ENCODE measurements at regions not wholly inside any gene's neighbourhood (a gene's known extent, or its start where the extent isn't known, plus 50 kb on each side); places are given as distances from the start of the nearest gene placed in this dataset.

DNA sequence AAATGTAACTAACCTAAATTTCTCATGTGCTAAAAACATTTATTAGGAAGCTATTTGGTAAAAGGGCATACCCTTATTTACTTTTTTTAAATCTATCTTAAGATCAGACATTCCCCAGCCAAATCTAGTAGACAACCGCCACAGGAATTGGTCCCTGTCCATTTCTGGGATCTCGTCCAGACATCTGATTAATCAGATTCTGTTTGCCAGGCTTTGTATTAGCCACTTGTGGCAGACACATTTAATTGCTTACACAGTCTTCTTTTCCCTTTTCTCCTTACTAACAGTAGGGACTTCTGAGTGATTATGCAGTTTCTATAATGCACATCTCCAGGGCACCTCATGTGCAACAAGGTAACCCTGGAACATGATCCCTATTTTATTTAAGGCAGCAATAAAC, 449.0 kb upstream of the RGS18 start:
- no peak overlapping the region for H3K18ac ChIP-seq (ENCODE audit: low read length)
- no peak overlapping the region for H2BK120ac ChIP-seq (ENCODE audit: low read depth, low read length)
- H4K91ac ChIP-seq (ENCODE audit: low read depth, low read length, poor library complexity) = no peak overlapping the region
- H2AK5ac ChIP-seq (ENCODE audit: low read depth, low read length) = no peak overlapping the region
- no peaks in the 10 kb centered on the region for H3K79me1 ChIP-seq (ENCODE audit: low read depth, low read length)
- DNase-seq (ENCODE audit: low spot score) = no peak
- no peak overlapping the region for H3K4ac ChIP-seq (ENCODE audit: low read length)
- H2BK12ac ChIP-seq (ENCODE audit: low read length) = no peak overlapping the region
- H3K23ac ChIP-seq (ENCODE audit: low read depth, low read length, poor library complexity) = no peak overlapping the region
- H3K4me3 ChIP-seq (ENCODE audit: low read length in 2 of 2) = no peak overlapping the region
- no peaks in the 10 kb centered on the region for H3K9me3 ChIP-seq (replicated peaks in 1 of 2; ENCODE audit: control insufficient read depth in 2 of 2, insufficient read depth in 1 of 2, low read depth in 1 of 2, low read length in 2 of 2)
- no peak overlapping the region for H3K9ac ChIP-seq (ENCODE audit: low read depth, low read length, poor library complexity)
- H4K8ac ChIP-seq (ENCODE audit: low read depth, low read length) = no peak overlapping the region
- no peak overlapping the region for H2AFZ ChIP-seq (ENCODE audit: low read length)
- H3K14ac ChIP-seq (ENCODE audit: low read length) = no peak overlapping the region
- no peaks in the 10 kb centered on the region for H3K36me3 ChIP-seq (replicated peaks in 1 of 2; ENCODE audit: control insufficient read depth in 2 of 2, insufficient read depth in 2 of 2, low read length in 2 of 2)
- H3K27ac ChIP-seq (replicated peaks; ENCODE audit: low read length) = no peak overlapping the region
- no CpG with 5 or more reads among the region's 2 CpGs for WGBS, 2 donors (ENCODE audit: extremely low coverage in 2 of 2, insufficient read length in 2 of 2, insufficient replicate concordance in 1 of 2)
- H3K27me3 ChIP-seq (ENCODE audit: control insufficient read depth in 3 of 3, insufficient read depth in 3 of 3, low read depth in 1 of 3, low read length in 3 of 3) = no peaks in the 10 kb centered on the region
- H2BK5ac ChIP-seq (ENCODE audit: low read length) = no peak overlapping the region
- H2BK15ac ChIP-seq (ENCODE audit: low read length) = no peak overlapping the region
- H3K4me2 ChIP-seq (ENCODE audit: insufficient read depth, low read length, poor library complexity, severe bottlenecking) = no peak overlapping the region
- no peaks in the 10 kb centered on the region for H3K4me1 ChIP-seq (ENCODE audit: control insufficient read depth in 2 of 2, insufficient read depth in 1 of 2, low read depth in 1 of 2, low read length in 2 of 2)

DNA sequence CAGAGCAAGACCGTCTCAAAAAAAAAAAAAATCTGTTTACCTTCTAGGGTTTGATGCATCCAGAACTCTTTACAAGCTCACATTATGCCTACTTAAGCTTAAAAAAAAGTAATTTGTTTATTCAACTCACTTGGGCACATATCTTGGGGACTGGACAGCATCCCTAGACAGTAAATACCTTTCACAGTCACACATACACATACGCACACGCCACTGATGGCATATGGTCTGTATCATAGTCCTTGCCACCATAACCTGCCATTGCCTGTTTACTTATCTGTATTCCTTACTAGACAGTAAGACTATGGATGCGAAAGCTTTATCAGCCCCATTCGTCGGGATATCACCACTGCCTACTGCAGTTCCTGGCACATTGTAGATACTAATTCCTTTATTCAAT, 446.3 kb upstream of the RGS18 start:
- Histone ChIP-seq H3K4ac (ENCODE audit: low read length) (no peak overlapping the region), H3K14ac (ENCODE audit: low read length) (no peak overlapping the region), H2AK5ac (ENCODE audit: low read depth, low read length) (no peak overlapping the region), H3K18ac (ENCODE audit: low read length) (no peak overlapping the region), H2BK5ac (ENCODE audit: low read length) (no peak overlapping the region), H2BK12ac (ENCODE audit: low read length) (no peak overlapping the region), H3K36me3 (replicated peaks in 1 of 2; ENCODE audit: control insufficient read depth in 2 of 2, insufficient read depth in 2 of 2, low read length in 2 of 2) (no peaks in the 10 kb centered on the region), H3K23ac (ENCODE audit: low read depth, low read length, poor library complexity) (no peak overlapping the region), H2AFZ (ENCODE audit: low read length) (no peak overlapping the region), H3K79me1 (ENCODE audit: low read depth, low read length) (no peaks in the 10 kb centered on the region), H3K9me3 (replicated peaks in 1 of 2; ENCODE audit: control insufficient read depth in 2 of 2, insufficient read depth in 1 of 2, low read depth in 1 of 2, low read length in 2 of 2) (no peaks in the 10 kb centered on the region), H3K27me3 (ENCODE audit: control insufficient read depth in 3 of 3, insufficient read depth in 3 of 3, low read depth in 1 of 3, low read length in 3 of 3) (no peaks in the 10 kb centered on the region), H2BK120ac (ENCODE audit: low read depth, low read length) (no peak overlapping the region), H4K91ac (ENCODE audit: low read depth, low read length, poor library complexity) (no peak overlapping the region), H3K4me2 (ENCODE audit: insufficient read depth, low read length, poor library complexity, severe bottlenecking) (no peak overlapping the region), H3K9ac (ENCODE audit: low read depth, low read length, poor library complexity) (no peak overlapping the region), H3K4me3 (ENCODE audit: low read length in 2 of 2) (no peak overlapping the region), H3K4me1 (ENCODE audit: control insufficient read depth in 2 of 2, insufficient read depth in 1 of 2, low read depth in 1 of 2, low read length in 2 of 2) (no peaks in the 10 kb centered on the region), H3K27ac (replicated peaks; ENCODE audit: low read length) (no peak overlapping the region), H2BK15ac (ENCODE audit: low read length) (no peak overlapping the region), H4K8ac (ENCODE audit: low read depth, low read length) (no peak overlapping the region)
- no peak for DNase-seq (ENCODE audit: low spot score)
- no CpG with 5 or more reads among the region's 6 CpGs for WGBS, 2 donors (ENCODE audit: extremely low coverage in 2 of 2, insufficient read length in 2 of 2, insufficient replicate concordance in 1 of 2)

DNA sequence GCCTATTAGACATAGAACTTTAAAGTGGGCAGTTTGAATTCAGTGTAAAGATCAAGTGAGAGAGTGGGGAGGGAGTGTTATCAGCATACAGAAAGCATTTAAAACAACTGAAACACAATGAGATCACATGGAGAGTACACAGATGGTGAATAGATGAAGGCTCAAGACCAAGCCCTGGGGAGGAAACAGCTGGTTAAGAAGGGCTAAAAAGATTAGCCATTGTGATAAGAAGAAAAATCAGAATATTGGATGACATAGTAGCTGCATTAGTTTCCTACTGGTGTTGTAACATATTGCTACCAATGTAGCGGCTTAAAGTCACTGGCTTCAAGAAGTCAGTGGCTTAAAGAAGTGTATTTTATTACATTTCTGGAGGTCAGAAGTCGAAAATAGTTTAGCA, 443.4 kb upstream of the RGS18 start:
- no peak overlapping the region for H3K27ac ChIP-seq (replicated peaks; ENCODE audit: low read length)
- no peak overlapping the region for H3K14ac ChIP-seq (ENCODE audit: low read length)
- H3K4me1 ChIP-seq (ENCODE audit: control insufficient read depth in 2 of 2, insufficient read depth in 1 of 2, low read depth in 1 of 2, low read length in 2 of 2) = no peaks in the 10 kb centered on the region
- no peaks in the 10 kb centered on the region for H3K27me3 ChIP-seq (ENCODE audit: control insufficient read depth in 3 of 3, insufficient read depth in 3 of 3, low read depth in 1 of 3, low read length in 3 of 3)
- no peak overlapping the region for H3K18ac ChIP-seq (ENCODE audit: low read length)
- no peak overlapping the region for H2AK5ac ChIP-seq (ENCODE audit: low read depth, low read length)
- H3K4me3 ChIP-seq (ENCODE audit: low read length in 2 of 2) = no peak overlapping the region
- H4K8ac ChIP-seq (ENCODE audit: low read depth, low read length) = no peak overlapping the region
- no peak overlapping the region for H2BK120ac ChIP-seq (ENCODE audit: low read depth, low read length)
- H3K9me3 ChIP-seq (replicated peaks in 1 of 2; ENCODE audit: control insufficient read depth in 2 of 2, insufficient read depth in 1 of 2, low read depth in 1 of 2, low read length in 2 of 2) = no peaks in the 10 kb centered on the region
- H3K4me2 ChIP-seq (ENCODE audit: insufficient read depth, low read length, poor library complexity, severe bottlenecking) = no peak overlapping the region
- no peak overlapping the region for H3K23ac ChIP-seq (ENCODE audit: low read depth, low read length, poor library complexity)
- H3K79me1 ChIP-seq (ENCODE audit: low read depth, low read length) = no peaks in the 10 kb centered on the region
- no CpG with 5 or more reads among the region's 2 CpGs for WGBS, 2 donors (ENCODE audit: extremely low coverage in 2 of 2, insufficient read length in 2 of 2, insufficient replicate concordance in 1 of 2)
- H2BK5ac ChIP-seq (ENCODE audit: low read length) = no peak overlapping the region
- no peak overlapping the region for H2BK15ac ChIP-seq (ENCODE audit: low read length)
- no peak overlapping the region for H3K4ac ChIP-seq (ENCODE audit: low read length)
- no peak overlapping the region for H3K9ac ChIP-seq (ENCODE audit: low read depth, low read length, poor library complexity)
- no peak overlapping the region for H2AFZ ChIP-seq (ENCODE audit: low read length)
- no peaks in the 10 kb centered on the region for H3K36me3 ChIP-seq (replicated peaks in 1 of 2; ENCODE audit: control insufficient read depth in 2 of 2, insufficient read depth in 2 of 2, low read length in 2 of 2)
- no peak for DNase-seq (ENCODE audit: low spot score)
- H4K91ac ChIP-seq (ENCODE audit: low read depth, low read length, poor library complexity) = no peak overlapping the region
- H2BK12ac ChIP-seq (ENCODE audit: low read length) = no peak overlapping the region

DNA sequence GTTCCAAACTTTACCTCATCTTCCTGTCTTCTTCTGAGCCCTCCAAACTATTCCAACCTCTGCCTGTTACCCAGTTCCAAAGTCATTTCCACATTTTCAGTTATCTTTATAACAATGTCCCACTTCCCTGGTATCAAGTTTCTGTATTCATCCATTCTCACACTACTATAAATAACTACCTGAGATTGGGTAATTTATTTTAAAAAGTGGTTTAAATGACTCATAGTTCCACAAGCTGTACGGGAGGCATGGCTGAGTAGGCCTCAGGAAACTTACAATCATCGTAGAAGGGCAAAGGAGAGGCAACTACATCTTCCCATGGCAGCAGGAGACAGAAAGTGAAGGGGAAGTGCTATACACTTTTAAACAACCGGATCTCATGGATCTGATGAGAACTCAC, 428.5 kb upstream of the RGS18 start:
- Histone ChIP-seq H3K27ac (replicated peaks; ENCODE audit: low read length) (no peak overlapping the region), H4K91ac (ENCODE audit: low read depth, low read length, poor library complexity) (no peak overlapping the region)

More for the DNA sequence above, 428.5 kb upstream of the RGS18 start:
- Histone ChIP-seq H3K14ac (ENCODE audit: low read length) (no peak overlapping the region), H4K8ac (ENCODE audit: low read depth, low read length) (no peak overlapping the region), H2BK5ac (ENCODE audit: low read length) (no peak overlapping the region), H3K4me2 (ENCODE audit: insufficient read depth, low read length, poor library complexity, severe bottlenecking) (no peak overlapping the region), H2AK5ac (ENCODE audit: low read depth, low read length) (no peak overlapping the region), H2BK12ac (ENCODE audit: low read length) (no peak overlapping the region), H3K4me1 (ENCODE audit: control insufficient read depth in 2 of 2, insufficient read depth in 1 of 2, low read depth in 1 of 2, low read length in 2 of 2) (no peaks in the 10 kb centered on the region), H2AFZ (ENCODE audit: low read length) (no peak overlapping the region), H2BK120ac (ENCODE audit: low read depth, low read length) (no peak overlapping the region), H3K27me3 (ENCODE audit: control insufficient read depth in 3 of 3, insufficient read depth in 3 of 3, low read depth in 1 of 3, low read length in 3 of 3) (no peaks in the 10 kb centered on the region), H3K79me1 (ENCODE audit: low read depth, low read length) (no peaks in the 10 kb centered on the region), H2BK15ac (ENCODE audit: low read length) (no peak overlapping the region), H3K36me3 (replicated peaks in 1 of 2; ENCODE audit: control insufficient read depth in 2 of 2, insufficient read depth in 2 of 2, low read length in 2 of 2) (no peaks in the 10 kb centered on the region), H3K9me3 (replicated peaks in 1 of 2; ENCODE audit: control insufficient read depth in 2 of 2, insufficient read depth in 1 of 2, low read depth in 1 of 2, low read length in 2 of 2) (no peaks in the 10 kb centered on the region), H3K23ac (ENCODE audit: low read depth, low read length, poor library complexity) (no peak overlapping the region), H3K9ac (ENCODE audit: low read depth, low read length, poor library complexity) (no peak overlapping the region), H3K4ac (ENCODE audit: low read length) (no peak overlapping the region), H3K18ac (ENCODE audit: low read length) (no peak overlapping the region), H3K4me3 (ENCODE audit: low read length in 2 of 2) (no peak overlapping the region)
- no CpG with 5 or more reads among the region's 3 CpGs for WGBS, 2 donors (ENCODE audit: extremely low coverage in 2 of 2, insufficient read length in 2 of 2, insufficient replicate concordance in 1 of 2)
- DNase-seq (ENCODE audit: low spot score) = no peak

Measured in neuronal stem cell (in vitro differentiated cells).